ENCODE measurements at regions not wholly inside any gene's neighbourhood (a gene's known extent, or its start where the extent isn't known, plus 50 kb on each side); places are given as distances from the start of the nearest gene placed in this dataset.
"Not testable (repeated sequence)": the region's sequence is repeated elsewhere in the genome, so short reads cannot be mapped to it uniquely, and the experiment has no call there.

GRCh38 chr4:34271479-34272355 is 1972.6 kb downstream of the ARAP2 start:
- no peak for DNase-seq (ENCODE audit: low read depth in 3 of 3)

DNA sequence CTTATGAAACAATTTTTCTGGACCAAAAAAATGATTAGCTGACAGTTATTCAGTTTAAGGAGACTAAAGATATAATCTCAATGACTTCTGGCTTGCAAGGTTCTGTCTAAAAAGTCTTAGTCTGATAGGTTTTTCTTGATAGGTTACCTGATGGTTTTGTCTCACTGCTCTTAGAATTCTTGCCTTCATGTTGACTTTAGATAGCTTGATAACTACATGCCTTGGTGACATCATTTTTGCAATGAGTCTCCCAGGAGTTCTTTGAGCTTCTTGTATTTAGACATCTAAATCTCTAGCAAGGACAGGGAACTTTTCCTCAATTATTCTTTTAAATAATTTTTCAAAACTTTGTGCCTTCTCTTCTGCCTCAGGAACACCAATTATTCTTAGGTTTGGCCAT is 1965.3 kb downstream of the ARAP2 start:
- DNase-seq (ENCODE audit: low read depth in 3 of 3): no peak

DNA sequence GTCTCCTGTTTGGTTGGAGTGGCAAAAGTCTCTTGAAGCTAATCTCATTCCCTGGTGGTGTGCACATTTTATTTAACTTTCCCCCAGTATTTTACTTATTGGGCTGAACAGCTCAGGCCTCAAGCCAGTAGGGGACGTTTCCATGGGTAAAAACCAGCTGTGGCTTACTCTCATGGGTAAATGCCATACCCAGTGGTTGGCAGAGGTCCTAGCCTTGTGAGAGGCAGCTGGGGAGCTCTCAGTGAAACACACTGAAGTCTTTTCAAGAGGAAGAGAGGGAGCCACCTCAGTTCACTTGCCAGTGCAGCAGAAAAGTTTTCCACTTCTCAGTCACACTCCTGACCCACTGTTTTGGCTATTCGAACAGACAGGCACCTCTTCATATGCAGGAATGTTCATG is 1964.2 kb downstream of the ARAP2 start:
- no peak for DNase-seq (ENCODE audit: low read depth in 3 of 3)

- no peak for DNase-seq (ENCODE audit: low read depth in 3 of 3)
Measured at GRCh38 chr4:34281826-34282225, 1962.5 kb downstream of the ARAP2 start.

DNA sequence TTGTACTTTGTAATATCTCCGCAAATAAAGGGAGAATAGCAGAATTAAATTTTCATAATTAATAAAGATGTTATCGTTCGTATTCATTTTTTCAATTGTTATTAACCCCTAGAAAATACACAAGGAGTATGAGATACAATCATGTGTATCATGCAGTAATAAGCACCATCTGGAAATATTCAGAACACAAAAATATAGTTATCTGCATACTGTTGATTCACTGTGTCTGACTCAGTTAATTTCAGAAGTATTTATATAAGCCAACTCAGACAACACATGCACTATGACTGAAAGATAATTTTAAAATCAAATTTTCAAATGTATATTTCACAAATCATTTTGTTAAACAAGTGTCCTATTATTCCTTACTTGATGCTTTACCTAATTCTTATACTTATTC is 1954.8 kb downstream of the ARAP2 start:
- DNase-seq (ENCODE audit: low read depth in 3 of 3): no peak

- DNase-seq (ENCODE audit: low read depth in 3 of 3): no peak
Measured at GRCh38 chr4:34289962-34290361, 1954.4 kb downstream of the ARAP2 start.

DNA sequence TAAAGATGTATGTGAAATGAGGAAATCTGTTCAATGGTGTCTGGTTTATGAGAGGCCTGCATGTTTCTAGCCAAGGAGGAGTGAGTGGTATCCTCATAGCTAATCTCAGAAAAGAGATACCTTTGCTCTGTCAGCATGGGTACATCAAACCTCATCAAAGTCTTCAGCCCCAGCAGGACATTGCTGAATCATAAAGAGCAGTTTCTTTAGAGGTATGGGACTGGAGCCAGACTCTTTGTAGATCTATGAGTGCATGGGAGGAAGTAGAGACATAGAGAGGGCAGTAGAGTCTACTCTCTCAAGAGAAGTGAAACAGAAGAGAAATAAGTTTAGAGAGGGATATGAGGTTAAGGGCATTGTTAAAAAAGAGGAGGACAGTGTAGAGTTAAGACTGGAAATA is 1950.9 kb downstream of the ARAP2 start:
- no peak for DNase-seq (ENCODE audit: low read depth in 3 of 3)

DNA sequence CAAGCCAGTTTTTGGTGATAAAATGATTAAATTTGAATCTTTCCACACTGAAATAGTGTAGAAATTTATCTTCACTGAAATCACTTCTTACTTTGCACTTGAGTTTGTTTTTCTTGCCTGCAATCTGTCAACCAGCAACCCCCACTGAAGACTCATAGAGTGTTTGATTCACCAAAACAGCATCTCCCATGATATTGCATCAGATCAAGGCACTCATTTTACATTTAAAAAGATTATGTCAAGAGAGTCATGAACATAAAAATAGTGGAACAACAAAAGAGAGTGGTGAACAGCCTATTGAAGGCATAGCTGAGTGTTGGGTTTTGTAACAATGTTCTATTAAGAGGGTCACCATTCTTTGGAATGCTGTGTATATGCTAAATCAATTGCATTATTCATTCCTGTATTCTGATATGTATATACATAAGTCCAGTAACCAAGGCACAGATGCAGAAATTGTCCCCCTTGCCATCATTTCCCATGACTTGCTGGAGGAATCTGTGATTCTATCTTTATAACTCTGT is 1934.9 kb downstream of the ARAP2 start:
- no peak for DNase-seq (ENCODE audit: low read depth in 3 of 3)

DNA sequence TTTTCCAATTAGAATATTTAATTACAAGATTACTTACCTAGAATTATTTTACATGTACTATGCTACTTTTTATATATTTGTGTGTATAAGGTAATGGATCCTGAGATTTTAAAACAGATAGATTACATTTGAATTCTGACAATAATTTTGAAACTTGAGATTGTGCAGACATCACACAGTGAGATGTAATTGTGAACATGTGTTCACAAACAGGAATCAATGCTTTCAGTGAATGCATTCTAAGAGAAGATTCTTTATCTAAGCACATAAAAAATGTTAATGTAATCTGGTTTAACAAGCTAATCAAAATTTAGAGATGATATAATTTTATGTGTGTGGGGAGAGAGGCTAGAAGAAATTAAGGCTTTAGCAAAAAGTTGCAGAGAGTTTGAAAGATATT is 1925.5 kb downstream of the ARAP2 start:
- no peak for DNase-seq (ENCODE audit: low read depth in 3 of 3)

GRCh38 chr4:34323549-34324320 is 1920.6 kb downstream of the ARAP2 start:
- DNase-seq (ENCODE audit: low read depth in 3 of 3): no peak

GRCh38 chr4:34328939-34329338 is 1915.4 kb downstream of the ARAP2 start:
- no peak for DNase-seq (ENCODE audit: low read depth in 3 of 3)

- not testable (repeated sequence) for DNase-seq (ENCODE audit: low read depth in 3 of 3)
Measured at GRCh38 chr4:34335156-34335555, 1909.2 kb downstream of the ARAP2 start.

DNA sequence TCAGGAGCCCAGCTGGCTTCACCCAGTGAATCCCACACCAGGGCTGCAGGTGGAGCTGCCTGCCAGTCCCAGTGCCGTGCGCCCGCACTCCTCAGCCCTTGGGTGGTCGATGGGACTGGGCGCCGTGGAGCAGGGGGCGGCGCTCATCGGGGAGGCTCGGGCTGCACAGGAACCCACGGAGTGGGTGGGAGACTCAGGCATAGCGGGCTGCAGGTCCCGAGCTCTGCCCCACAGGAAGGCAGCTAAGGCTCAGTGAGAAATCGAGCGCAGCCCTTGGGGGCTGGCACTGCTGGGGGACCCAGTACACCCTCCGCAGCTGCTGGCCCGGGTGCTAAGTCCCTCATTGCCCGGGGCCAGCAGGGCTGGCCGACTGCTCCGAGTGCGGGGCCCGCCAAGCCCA is 1908.8 kb downstream of the ARAP2 start:
- DNase-seq (ENCODE audit: low read depth in 3 of 3): not testable (repeated sequence)

GRCh38 chr4:34362654-34363053 is 1881.7 kb downstream of the ARAP2 start:
- no peak for DNase-seq (ENCODE audit: low read depth in 3 of 3)

GRCh38 chr4:34363842-34364241 is 1880.5 kb downstream of the ARAP2 start:
- no peak for DNase-seq (ENCODE audit: low read depth in 3 of 3)

GRCh38 chr4:34365946-34366345 is 1878.4 kb downstream of the ARAP2 start:
- no peak for DNase-seq (ENCODE audit: low read depth in 3 of 3)

- DNase-seq (ENCODE audit: low read depth in 3 of 3): no peak
Measured at GRCh38 chr4:34371676-34372075, 1872.6 kb downstream of the ARAP2 start.

- no peak for DNase-seq (ENCODE audit: low read depth in 3 of 3)
Measured at GRCh38 chr4:34372815-34373214, 1871.5 kb downstream of the ARAP2 start.

DNA sequence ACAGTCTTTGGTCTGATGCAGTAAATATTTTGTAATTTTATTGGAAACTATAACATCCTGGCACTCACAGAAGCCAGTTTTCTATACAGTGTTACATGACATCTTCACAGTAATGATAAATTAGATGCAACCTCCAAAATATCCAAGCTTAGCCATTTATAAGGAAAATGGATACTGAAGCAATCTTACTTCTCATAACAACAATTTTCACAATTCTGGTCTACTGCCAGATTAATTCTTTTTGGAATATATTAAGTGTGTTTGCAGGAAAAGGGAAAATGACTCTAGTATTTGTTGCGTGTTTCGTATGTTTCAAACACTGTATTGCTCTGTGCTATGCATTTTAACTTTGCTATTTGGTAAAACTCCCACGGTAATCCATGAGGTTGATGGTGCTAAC is 1870.9 kb downstream of the ARAP2 start:
- DNase-seq (ENCODE audit: low read depth in 3 of 3): no peak

- no peak for DNase-seq (ENCODE audit: low read depth in 3 of 3)
Measured at GRCh38 chr4:34412233-34412632, 1832.1 kb downstream of the ARAP2 start.

DNA sequence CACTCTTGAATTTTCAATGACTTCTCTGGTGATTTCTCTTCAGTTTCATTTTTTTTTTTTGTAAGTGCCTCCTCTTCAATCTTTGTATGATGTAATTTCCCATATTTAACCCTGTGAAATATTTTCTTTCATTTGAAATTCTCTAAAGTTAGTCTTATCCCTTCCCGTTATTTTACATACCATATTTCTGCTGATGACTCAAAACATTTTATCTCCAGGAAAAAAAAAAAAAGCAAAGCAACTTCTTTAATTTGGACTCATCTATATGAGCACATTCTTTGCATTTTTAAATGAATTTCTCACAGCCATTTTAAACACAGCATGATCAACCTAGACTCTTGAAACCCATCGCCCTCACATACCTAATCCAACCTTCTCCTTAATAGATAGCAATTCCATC is 1831.4 kb downstream of the ARAP2 start:
- no peak for DNase-seq (ENCODE audit: low read depth in 3 of 3)

GRCh38 chr4:34417160-34417559 is 1827.2 kb downstream of the ARAP2 start:
- no peak for DNase-seq (ENCODE audit: low read depth in 3 of 3)

DNA sequence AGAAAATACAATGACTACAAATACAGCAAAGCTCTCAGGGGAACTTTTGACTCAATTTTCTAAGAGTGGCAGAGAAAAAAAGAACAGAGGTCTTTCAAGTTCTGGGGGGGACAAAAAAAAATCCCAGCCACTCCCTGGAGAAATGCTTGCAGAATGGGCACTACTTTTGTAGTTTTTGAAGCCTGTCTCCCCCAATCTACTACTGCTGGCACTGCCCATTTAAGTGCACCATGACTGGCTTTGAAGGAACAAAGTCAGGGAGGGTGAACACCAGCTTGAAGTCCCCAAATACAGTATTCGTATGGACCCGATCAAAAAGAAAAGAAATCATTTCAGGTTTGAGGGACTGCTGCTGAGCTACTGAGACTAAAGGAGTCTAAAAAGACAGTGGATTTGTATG is 1824.4 kb downstream of the ARAP2 start:
- DNase-seq (ENCODE audit: low read depth in 3 of 3): no peak

All from stimulated activated CD4-positive, alpha-beta T cell treated with anti-CD3 and anti-CD28 coated beads, TNF-alpha, amount 100 ng/mL, for 24 hours (primary cell).